22Rv1 (cell line): ENCODE measurements at regions not wholly inside any gene's neighbourhood (a gene's known extent, or its start where the extent isn't known, plus 50 kb on each side); places are given as distances from the start of the nearest gene placed in this dataset.

Source experiments
- ZFX ChIP-seq: fragments of 450-650 bp; IDR thresholded peaks from 2 replicates; pipeline ENCODE4 v1.6.1; 2017; ENCODE audit warnings: antibody characterized with exemption, borderline replicate concordance
- TF ChIP-seq, protein P1 (sequence below): fragments of 450-650 bp; IDR thresholded peaks from 2 replicates; pipeline ENCODE4 v1.5.1; 2017; ENCODE audit warnings: mild to moderate bottlenecking

DNA sequence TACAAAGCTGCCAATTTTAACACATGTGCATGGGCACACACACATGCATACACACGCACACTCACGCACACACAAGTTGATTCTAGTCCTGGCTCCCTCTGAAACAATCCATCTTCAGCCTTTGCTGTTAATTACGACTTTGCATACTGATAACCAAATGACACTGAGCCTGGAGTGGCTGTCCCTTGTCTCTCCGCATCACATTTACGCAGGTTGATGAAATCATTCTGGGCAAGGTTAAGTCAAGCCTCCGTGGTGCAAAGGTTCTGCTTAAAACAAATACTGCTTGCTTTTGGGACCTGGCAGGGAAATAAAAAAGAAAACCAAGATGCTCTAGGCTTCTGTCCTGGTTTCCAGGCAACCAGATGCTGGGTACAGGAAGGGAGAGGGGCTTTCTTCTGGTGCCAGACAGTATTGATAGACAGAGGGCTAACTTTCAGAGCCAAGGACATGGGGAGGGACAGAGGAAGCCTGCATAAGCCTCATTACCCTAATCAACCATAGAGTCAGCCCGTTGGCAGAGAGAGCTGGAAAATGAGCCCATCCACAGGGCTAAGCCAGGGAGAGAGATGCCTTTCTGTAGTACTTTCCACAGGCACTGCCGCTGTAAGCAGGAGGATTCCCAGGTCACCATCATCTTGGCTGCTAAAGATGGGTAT lies 233.0 kb downstream of the WDR11 start:
- TF ChIP-seq, protein P1, sequence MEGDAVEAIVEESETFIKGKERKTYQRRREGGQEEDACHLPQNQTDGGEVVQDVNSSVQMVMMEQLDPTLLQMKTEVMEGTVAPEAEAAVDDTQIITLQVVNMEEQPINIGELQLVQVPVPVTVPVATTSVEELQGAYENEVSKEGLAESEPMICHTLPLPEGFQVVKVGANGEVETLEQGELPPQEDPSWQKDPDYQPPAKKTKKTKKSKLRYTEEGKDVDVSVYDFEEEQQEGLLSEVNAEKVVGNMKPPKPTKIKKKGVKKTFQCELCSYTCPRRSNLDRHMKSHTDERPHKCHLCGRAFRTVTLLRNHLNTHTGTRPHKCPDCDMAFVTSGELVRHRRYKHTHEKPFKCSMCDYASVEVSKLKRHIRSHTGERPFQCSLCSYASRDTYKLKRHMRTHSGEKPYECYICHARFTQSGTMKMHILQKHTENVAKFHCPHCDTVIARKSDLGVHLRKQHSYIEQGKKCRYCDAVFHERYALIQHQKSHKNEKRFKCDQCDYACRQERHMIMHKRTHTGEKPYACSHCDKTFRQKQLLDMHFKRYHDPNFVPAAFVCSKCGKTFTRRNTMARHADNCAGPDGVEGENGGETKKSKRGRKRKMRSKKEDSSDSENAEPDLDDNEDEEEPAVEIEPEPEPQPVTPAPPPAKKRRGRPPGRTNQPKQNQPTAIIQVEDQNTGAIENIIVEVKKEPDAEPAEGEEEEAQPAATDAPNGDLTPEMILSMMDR, result no peak
- TF ChIP-seq ZFX, result no peak
